Gastrocnemius medialis (tissue), 4 donors: ENCODE measurements at regions not wholly inside any gene's neighbourhood (a gene's known extent, or its start where the extent isn't known, plus 50 kb on each side); places are given as distances from the start of the nearest gene placed in this dataset.

Experiments used
- ATAC-seq, 2 donors: fragments of 150-250 bp; one replicate each; pipeline ENCODE4 v1.9.1; 2016
- DNase-seq, 2 donors: peaks; one replicate each; pipeline ENCODE4 v3.0.0-alpha.2; 2019
- H3K27ac ChIP-seq, 4 donors: fragments of 200-600 bp; sonication (generic); 1 replicate in 1 of 4; 2 replicates in 3 of 4; pipeline ENCODE4 v1.5.1; 2016 to 2018; ENCODE audit warnings: mild to moderate bottlenecking in 2 of 4, moderate library complexity in 1 of 4
- H3K27me3 ChIP-seq, 3 donors: fragments of 200-600 bp; sonication (generic) in 2 of 3; 1 replicate in 1 of 3; 2 replicates in 2 of 3; pipeline versions ENCODE4 v1.5.1 to v1.6.0; 2016 to 2019; ENCODE audit warnings: mild to moderate bottlenecking in 1 of 3, moderate library complexity in 1 of 3
- H3K36me3 ChIP-seq, 2 donors: fragments of 200-600 bp; sonication (generic) in 1 of 2; one replicate each; pipeline ENCODE4 v1.5.1; 2017 to 2018
- H3K4me1 ChIP-seq, 2 donors: fragments of 200-600 bp; sonication (generic) in 1 of 2; one replicate each; pipeline ENCODE4 v1.5.1; 2016 to 2017; ENCODE audit warnings: mild to moderate bottlenecking in 2 of 2
- H3K4me3 ChIP-seq, 4 donors: fragments of 200-600 bp; sonication (generic) in 3 of 4; 1 replicate in 1 of 4; 2 replicates in 3 of 4; pipeline ENCODE4 v1.5.1; 2016 to 2019; ENCODE audit warnings: mild to moderate bottlenecking in 2 of 4
- H3K9me3 ChIP-seq, 3 donors: fragments of 200-600 bp; sonication (generic) in 2 of 3; 1 replicate in 1 of 3; 2 replicates in 2 of 3; pipeline ENCODE4 v1.5.1; 2016 to 2019
- CTCF ChIP-seq, 5 experiments: fragments of 450-650 bp in 3 of 5; fragments of 200-600 bp in 2 of 5; sonication (generic) in 2 of 5; IDR thresholded peaks in 4 of 5; conservative IDR thresholded peaks in 1 of 5; 1 replicate in 4 of 5; 2 replicates in 1 of 5; pipeline ENCODE4 v1.5.1; 2016 to 2019; ENCODE audit warnings: antibody characterized with exemption in 5 of 5, mild to moderate bottlenecking in 3 of 5, moderate library complexity in 3 of 5
- POLR2A ChIP-seq, 2 donors: fragments of 450-650 bp; IDR thresholded peaks; one replicate each; pipeline ENCODE4 v1.6.1; 2017; ENCODE audit warnings: antibody characterized with exemption in 2 of 2, mild to moderate bottlenecking in 2 of 2, moderate library complexity in 2 of 2
- in situ Hi-C, 4 donors: fragments of 200-750 bp; cut with MboI; loops; one replicate each; pipeline versions ENCODE4 v1.15.0 to v1.8.0; 2017; ENCODE audit warnings: low sequenced_read_pairs in 4 of 4
- intact Hi-C: fragments of 100-400 bp; cut with DNase I; formaldehyde crosslinking; loops from one replicate; pipeline ENCODE4 v1.15.1; 2023; ENCODE audit warnings: low total_unique reads

DNA sequence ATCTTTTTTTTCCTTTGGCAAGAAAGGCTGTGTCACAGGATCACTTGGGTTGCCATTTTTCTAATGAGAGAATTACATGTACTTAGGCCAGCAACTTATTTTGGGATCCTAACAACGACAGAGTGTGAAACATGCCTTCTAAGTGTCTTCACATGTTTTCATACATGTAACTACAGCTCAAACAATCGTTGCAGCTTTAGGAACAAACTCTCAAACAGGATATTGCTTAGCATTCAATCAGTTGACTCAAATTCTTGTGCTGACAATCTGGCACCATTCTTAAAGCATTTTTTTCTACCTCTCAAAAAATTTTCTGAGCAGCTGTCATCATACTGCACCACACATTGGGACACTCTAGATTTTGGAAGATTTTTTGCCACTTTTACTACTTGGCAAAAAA lies 435.5 kb downstream of the HINT1 start:
- H3K27ac ChIP-seq = no peak overlapping the region
- H3K4me3 ChIP-seq = no peak overlapping the region
- DNase-seq (no peak), ATAC-seq (no peak)
- no peaks in the 10 kb centered on the region for H3K27me3 ChIP-seq
- H3K4me1 ChIP-seq = no peaks in the 10 kb centered on the region
- peaks cover 0 to 5% (median 0%) of the 10 kb centered on the region in 3 donors for H3K9me3 ChIP-seq
- intact Hi-C loops = loop anchor here (1.0 kb wide), 1 partner anchor 8 kb away; no protein-coding TSS in a partner anchor
- TF ChIP-seq CTCF (IDR thresholded peaks at IDR 0.05 in 4 of 5, conservative IDR thresholded peaks at IDR 0.05 in 1 of 5) (no peak), POLR2A (IDR thresholded peaks at IDR 0.05) (no peak)
- in situ Hi-C loops = no loop called here
- H3K36me3 ChIP-seq = no peaks in the 10 kb centered on the region

DNA sequence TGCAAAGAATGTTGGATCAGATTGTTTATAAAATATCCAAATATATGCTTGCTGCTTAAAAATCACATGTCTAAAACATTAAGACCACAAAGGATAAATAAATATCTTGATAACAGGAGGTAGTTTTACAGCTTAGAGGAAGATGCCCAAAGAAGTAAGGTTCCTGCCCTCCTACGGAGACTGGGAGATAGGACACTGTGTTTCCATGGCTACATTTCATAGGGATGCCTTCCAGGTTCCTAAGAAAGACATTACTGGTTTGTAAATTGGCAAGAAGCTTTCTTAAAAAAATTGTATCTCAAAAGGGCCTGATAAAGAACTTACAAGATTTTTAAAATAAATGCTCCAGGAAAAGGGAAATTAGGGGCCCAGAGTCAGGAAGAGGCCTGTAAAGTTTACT lies 437.2 kb downstream of the HINT1 start:
- in situ Hi-C loops = no loop called here
- TF ChIP-seq POLR2A (IDR thresholded peaks at IDR 0.05) (no peak), CTCF (IDR thresholded peaks at IDR 0.05 in 4 of 5, conservative IDR thresholded peaks at IDR 0.05 in 1 of 5) (no peak)

GRCh38 chr5:130724658-130725057 lies 440.4 kb downstream of the HINT1 start:
- ATAC-seq (no peak), DNase-seq (no peak)
- Histone ChIP-seq H3K4me3 (no peak overlapping the region), H3K27ac (no peak overlapping the region), H3K9me3 (no peaks in the 10 kb centered on the region), H3K27me3 (no peaks in the 10 kb centered on the region), H3K4me1 (no peaks in the 10 kb centered on the region), H3K36me3 (no peaks in the 10 kb centered on the region)
- in situ Hi-C loops (no loop called here), intact Hi-C loops (no loop called here)
- no peak for TF ChIP-seq POLR2A (IDR thresholded peaks at IDR 0.05)
- TF ChIP-seq CTCF (IDR thresholded peaks at IDR 0.05 in 4 of 5, conservative IDR thresholded peaks at IDR 0.05 in 1 of 5) = no peak

More for the DNA sequence above, 437.2 kb downstream of the HINT1 start:
- ATAC-seq (no peak), DNase-seq (no peak)
- H3K4me3 ChIP-seq = no peak overlapping the region
- H3K27me3 ChIP-seq = no peaks in the 10 kb centered on the region
- H3K36me3 ChIP-seq = no peaks in the 10 kb centered on the region
- H3K9me3 ChIP-seq = peaks cover 0 to 5% (median 0%) of the 10 kb centered on the region in 3 donors
- H3K4me1 ChIP-seq = no peaks in the 10 kb centered on the region
- H3K27ac ChIP-seq = no peak overlapping the region
- intact Hi-C loops = no loop called here

GRCh38 chr5:130720355-130720754 lies 444.7 kb downstream of the HINT1 start:
- intact Hi-C loops = no loop called here
- no peak for ATAC-seq

More at GRCh38 chr5:130720355-130720754, 444.7 kb downstream of the HINT1 start:
- Histone ChIP-seq H3K27me3 (no peaks in the 10 kb centered on the region), H3K9me3 (no peaks in the 10 kb centered on the region), H3K4me3 (no peak overlapping the region), H3K4me1 (no peaks in the 10 kb centered on the region), H3K27ac (no peak overlapping the region), H3K36me3 (no peaks in the 10 kb centered on the region)
- DNase-seq = no peak
- TF ChIP-seq POLR2A (IDR thresholded peaks at IDR 0.05) (no peak), CTCF (IDR thresholded peaks at IDR 0.05 in 4 of 5, conservative IDR thresholded peaks at IDR 0.05 in 1 of 5) (peak in 2 of 5 experiments; percentile 13 to 38)
- in situ Hi-C loops = no loop called here
